Renal cortex interstitium (tissue), 11 donors: ENCODE measurements at regions not wholly inside any gene's neighbourhood (a gene's known extent, or its start where the extent isn't known, plus 50 kb on each side); places are given as distances from the start of the nearest gene placed in this dataset.
"Not testable (repeated sequence)": the region's sequence is repeated elsewhere in the genome, so short reads cannot be mapped to it uniquely, and the experiment has no call there.

Source experiments
- DNase-seq, 11 donors: peaks; one replicate each; pipeline ENCODE4 v3.0.0-alpha.2; 2013; ENCODE audit warnings: low read depth in 9 of 11, low spot score in 4 of 11; ENCODE audit errors: extremely low read depth in 1 of 11

GRCh38 chr11:86151174-86152005, 82.5 kb upstream of the PICALM start:
- no peak for DNase-seq

GRCh38 chr11:86150847-86151173, 81.9 kb upstream of the PICALM start:
- no peak for DNase-seq

GRCh38 chr11:86149792-86150191, 80.9 kb upstream of the PICALM start:
- no peak for DNase-seq

GRCh38 chr11:86148345-86148747, 79.5 kb upstream of the PICALM start:
- DNase-seq: no peak

- DNase-seq: no peak
Measured at GRCh38 chr11:86147004-86147403, 78.1 kb upstream of the PICALM start.

- peak in 4 of 11 donors; percentile 43 to 68 (median 53) for DNase-seq
Measured at GRCh38 chr11:86145439-86146156, 76.7 kb upstream of the PICALM start.

GRCh38 chr11:86144846-86145245, 76.0 kb upstream of the PICALM start:
- DNase-seq: no peak

GRCh38 chr11:86144087-86144486, 75.2 kb upstream of the PICALM start:
- not testable (repeated sequence) for DNase-seq

GRCh38 chr11:86143087-86144030, 74.5 kb upstream of the PICALM start:
- DNase-seq: no peak

- no peak for DNase-seq
Measured at GRCh38 chr11:86142170-86142569, 73.3 kb upstream of the PICALM start.

GRCh38 chr11:86141727-86142126, 72.8 kb upstream of the PICALM start:
- no peak for DNase-seq

- DNase-seq: no peak
Measured at GRCh38 chr11:86140334-86140990, 71.6 kb upstream of the PICALM start.

GRCh38 chr11:86138958-86139357, 70.1 kb upstream of the PICALM start:
- DNase-seq: no peak

GRCh38 chr11:86136538-86136937, 67.7 kb upstream of the PICALM start:
- DNase-seq: no peak

GRCh38 chr11:86135319-86135714, 66.4 kb upstream of the PICALM start:
- no peak for DNase-seq

GRCh38 chr11:86134580-86135318, 65.9 kb upstream of the PICALM start:
- DNase-seq: no peak

- DNase-seq: no peak
Measured at GRCh38 chr11:86132667-86133249, 63.9 kb upstream of the PICALM start.
